ENCODE measurements at regions not wholly inside any gene's neighbourhood (a gene's known extent, or its start where the extent isn't known, plus 50 kb on each side); places are given as distances from the start of the nearest gene placed in this dataset.

DNA sequence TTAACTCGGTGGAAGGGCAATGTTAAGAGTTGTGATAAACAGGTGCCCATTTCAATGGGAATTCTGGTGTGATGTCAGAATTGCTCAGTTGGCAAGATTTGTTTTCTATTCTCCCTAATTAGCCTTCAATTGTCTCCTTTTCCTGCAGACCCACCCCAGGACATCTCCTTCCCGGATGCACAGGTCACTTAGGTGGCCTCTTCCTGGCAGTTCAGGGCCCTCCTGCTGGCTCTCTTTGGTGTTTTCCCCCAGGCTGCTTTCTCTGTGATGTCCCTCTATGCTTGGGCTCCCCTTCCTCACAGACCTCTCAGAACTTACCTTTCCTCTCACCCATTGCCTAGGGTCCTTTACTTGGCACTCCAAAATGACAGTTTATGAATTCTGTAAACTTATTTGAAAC, 126.3 kb downstream of the GPAT3 start:
- TF ChIP-seq SP1 (IDR thresholded peaks at IDR 0.05): no peak
- Histone ChIP-seq H3K9ac (ENCODE audit: low read depth in 1 of 2, low read length in 2 of 2) (no peak overlapping the region), H3K27ac (ENCODE audit: low read depth in 1 of 2, low read length in 2 of 2) (no peak overlapping the region), H3K9me3 (ENCODE audit: control insufficient read depth in 4 of 4, low read length in 3 of 4) (peaks cover 0 to 2% (median 0%) of the 10 kb centered on the region in 4 donors), H3K27me3 (ENCODE audit: control insufficient read depth in 4 of 4, insufficient read depth in 4 of 4, low read length in 3 of 4) (peaks cover 0 to 3% (median 0%) of the 10 kb centered on the region in 4 donors), H3K4me1 (ENCODE audit: control insufficient read depth in 4 of 4, insufficient read depth in 4 of 4, low read length in 3 of 4) (no peaks in the 10 kb centered on the region), H3K36me3 (ENCODE audit: control insufficient read depth in 4 of 4, insufficient read depth in 3 of 4, low read depth in 1 of 4, low read length in 3 of 4) (no peaks in the 10 kb centered on the region), H3K4me3 (ENCODE audit: low read depth in 1 of 3, low read length in 3 of 3) (no peak overlapping the region)
- 66% methylated on average over 2 of the region's 2 CpGs for WGBS
- no peak for DNase-seq (ENCODE audit: low spot score)

DNA sequence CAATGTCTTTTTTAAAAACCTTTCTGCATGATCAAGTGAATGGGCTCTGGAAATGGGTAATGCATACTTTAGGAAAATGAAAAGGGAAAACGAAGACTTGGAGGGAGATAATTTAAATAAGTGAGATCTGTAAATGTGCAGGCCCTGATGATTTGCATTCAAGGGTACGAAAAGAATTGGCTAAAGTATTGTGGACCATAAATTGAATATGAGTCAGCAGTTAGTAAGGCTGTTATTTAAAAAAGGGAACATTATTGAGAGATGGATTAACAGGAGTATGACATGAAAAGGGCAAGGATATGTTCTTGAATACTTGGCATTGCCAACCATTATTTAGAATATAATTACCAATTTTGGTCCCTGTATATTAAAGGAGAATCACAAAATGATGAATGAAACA, 125.5 kb downstream of the GPAT3 start:
- peaks cover 0 to 2% (median 0%) of the 10 kb centered on the region in 4 donors for H3K9me3 ChIP-seq (ENCODE audit: control insufficient read depth in 4 of 4, low read length in 3 of 4)
- no peak overlapping the region for H3K9ac ChIP-seq (ENCODE audit: low read depth in 1 of 2, low read length in 2 of 2)
- H3K27ac ChIP-seq (ENCODE audit: low read depth in 1 of 2, low read length in 2 of 2): no peak overlapping the region
- H3K4me3 ChIP-seq (ENCODE audit: low read depth in 1 of 3, low read length in 3 of 3): no peak overlapping the region
- H3K4me1 ChIP-seq (ENCODE audit: control insufficient read depth in 4 of 4, insufficient read depth in 4 of 4, low read length in 3 of 4): no peaks in the 10 kb centered on the region
- no peak for TF ChIP-seq EGR1 (IDR thresholded peaks at IDR 0.05; ENCODE audit: low read depth in 2 of 2)
- TF ChIP-seq, protein P1, sequence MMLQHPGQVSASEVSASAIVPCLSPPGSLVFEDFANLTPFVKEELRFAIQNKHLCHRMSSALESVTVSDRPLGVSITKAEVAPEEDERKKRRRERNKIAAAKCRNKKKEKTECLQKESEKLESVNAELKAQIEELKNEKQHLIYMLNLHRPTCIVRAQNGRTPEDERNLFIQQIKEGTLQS (IDR thresholded peaks at IDR 0.05): no peak
- no peak for TF ChIP-seq SP1 (IDR thresholded peaks at IDR 0.05)
- TF ChIP-seq, protein P2, sequence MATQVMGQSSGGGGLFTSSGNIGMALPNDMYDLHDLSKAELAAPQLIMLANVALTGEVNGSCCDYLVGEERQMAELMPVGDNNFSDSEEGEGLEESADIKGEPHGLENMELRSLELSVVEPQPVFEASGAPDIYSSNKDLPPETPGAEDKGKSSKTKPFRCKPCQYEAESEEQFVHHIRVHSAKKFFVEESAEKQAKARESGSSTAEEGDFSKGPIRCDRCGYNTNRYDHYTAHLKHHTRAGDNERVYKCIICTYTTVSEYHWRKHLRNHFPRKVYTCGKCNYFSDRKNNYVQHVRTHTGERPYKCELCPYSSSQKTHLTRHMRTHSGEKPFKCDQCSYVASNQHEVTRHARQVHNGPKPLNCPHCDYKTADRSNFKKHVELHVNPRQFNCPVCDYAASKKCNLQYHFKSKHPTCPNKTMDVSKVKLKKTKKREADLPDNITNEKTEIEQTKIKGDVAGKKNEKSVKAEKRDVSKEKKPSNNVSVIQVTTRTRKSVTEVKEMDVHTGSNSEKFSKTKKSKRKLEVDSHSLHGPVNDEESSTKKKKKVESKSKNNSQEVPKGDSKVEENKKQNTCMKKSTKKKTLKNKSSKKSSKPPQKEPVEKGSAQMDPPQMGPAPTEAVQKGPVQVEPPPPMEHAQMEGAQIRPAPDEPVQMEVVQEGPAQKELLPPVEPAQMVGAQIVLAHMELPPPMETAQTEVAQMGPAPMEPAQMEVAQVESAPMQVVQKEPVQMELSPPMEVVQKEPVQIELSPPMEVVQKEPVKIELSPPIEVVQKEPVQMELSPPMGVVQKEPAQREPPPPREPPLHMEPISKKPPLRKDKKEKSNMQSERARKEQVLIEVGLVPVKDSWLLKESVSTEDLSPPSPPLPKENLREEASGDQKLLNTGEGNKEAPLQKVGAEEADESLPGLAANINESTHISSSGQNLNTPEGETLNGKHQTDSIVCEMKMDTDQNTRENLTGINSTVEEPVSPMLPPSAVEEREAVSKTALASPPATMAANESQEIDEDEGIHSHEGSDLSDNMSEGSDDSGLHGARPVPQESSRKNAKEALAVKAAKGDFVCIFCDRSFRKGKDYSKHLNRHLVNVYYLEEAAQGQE (IDR thresholded peaks at IDR 0.05): no peak
- TF ChIP-seq, protein P3, sequence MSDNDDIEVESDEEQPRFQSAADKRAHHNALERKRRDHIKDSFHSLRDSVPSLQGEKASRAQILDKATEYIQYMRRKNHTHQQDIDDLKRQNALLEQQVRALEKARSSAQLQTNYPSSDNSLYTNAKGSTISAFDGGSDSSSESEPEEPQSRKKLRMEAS (IDR thresholded peaks at IDR 0.05): no peak
- TF ChIP-seq YY1 (IDR thresholded peaks at IDR 0.05): no peak
- no peak for TF ChIP-seq JUND (IDR thresholded peaks at IDR 0.05)
- H3K27me3 ChIP-seq (ENCODE audit: control insufficient read depth in 4 of 4, insufficient read depth in 4 of 4, low read length in 3 of 4): peaks cover 0 to 3% (median 0%) of the 10 kb centered on the region in 4 donors
- H3K36me3 ChIP-seq (ENCODE audit: control insufficient read depth in 4 of 4, insufficient read depth in 3 of 4, low read depth in 1 of 4, low read length in 3 of 4): no peaks in the 10 kb centered on the region
- 70% methylated on average over 2 of the region's 2 CpGs for WGBS
- DNase-seq (ENCODE audit: low spot score): no peak

DNA sequence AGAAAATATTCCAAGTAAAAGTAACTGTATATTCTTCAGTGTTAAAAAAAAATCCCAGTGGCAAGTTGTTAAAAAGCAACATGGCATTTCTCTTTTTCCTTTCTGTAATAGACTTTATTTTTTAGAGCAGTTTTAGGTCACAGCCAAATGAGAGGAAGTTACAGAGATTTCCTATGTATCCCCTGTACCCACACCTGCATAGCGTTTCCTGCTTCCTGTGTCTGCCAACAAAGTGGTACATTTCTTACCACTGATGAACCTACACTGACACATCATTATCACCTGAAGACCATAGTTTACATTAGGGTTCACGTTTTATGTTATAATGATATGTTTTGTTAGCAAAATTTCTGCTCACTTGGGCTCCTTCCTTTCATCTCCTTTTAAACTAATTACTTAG, 124.7 kb downstream of the GPAT3 start:
- Histone ChIP-seq H3K9ac (ENCODE audit: low read depth in 1 of 2, low read length in 2 of 2) (no peak overlapping the region), H3K36me3 (ENCODE audit: control insufficient read depth in 4 of 4, insufficient read depth in 3 of 4, low read depth in 1 of 4, low read length in 3 of 4) (no peaks in the 10 kb centered on the region), H3K4me3 (ENCODE audit: low read depth in 1 of 3, low read length in 3 of 3) (no peak overlapping the region), H3K9me3 (ENCODE audit: control insufficient read depth in 4 of 4, low read length in 3 of 4) (peaks cover 0 to 2% (median 0%) of the 10 kb centered on the region in 4 donors), H3K4me1 (ENCODE audit: control insufficient read depth in 4 of 4, insufficient read depth in 4 of 4, low read length in 3 of 4) (no peaks in the 10 kb centered on the region), H3K27me3 (ENCODE audit: control insufficient read depth in 4 of 4, insufficient read depth in 4 of 4, low read length in 3 of 4) (peaks cover 0 to 3% (median 0%) of the 10 kb centered on the region in 4 donors), H3K27ac (ENCODE audit: low read depth in 1 of 2, low read length in 2 of 2) (no peak overlapping the region)
- WGBS: 38% methylated on average over 2 of the region's 2 CpGs
- TF ChIP-seq FOXA1 (IDR thresholded peaks at IDR 0.05) (no peak), RAD21 (IDR thresholded peaks at IDR 0.05) (no peak), HNF4A (conservative IDR thresholded peaks at IDR 0.05) (no peak), RXRA (IDR thresholded peaks at IDR 0.05) (no peak)
- TF ChIP-seq, protein P4, sequence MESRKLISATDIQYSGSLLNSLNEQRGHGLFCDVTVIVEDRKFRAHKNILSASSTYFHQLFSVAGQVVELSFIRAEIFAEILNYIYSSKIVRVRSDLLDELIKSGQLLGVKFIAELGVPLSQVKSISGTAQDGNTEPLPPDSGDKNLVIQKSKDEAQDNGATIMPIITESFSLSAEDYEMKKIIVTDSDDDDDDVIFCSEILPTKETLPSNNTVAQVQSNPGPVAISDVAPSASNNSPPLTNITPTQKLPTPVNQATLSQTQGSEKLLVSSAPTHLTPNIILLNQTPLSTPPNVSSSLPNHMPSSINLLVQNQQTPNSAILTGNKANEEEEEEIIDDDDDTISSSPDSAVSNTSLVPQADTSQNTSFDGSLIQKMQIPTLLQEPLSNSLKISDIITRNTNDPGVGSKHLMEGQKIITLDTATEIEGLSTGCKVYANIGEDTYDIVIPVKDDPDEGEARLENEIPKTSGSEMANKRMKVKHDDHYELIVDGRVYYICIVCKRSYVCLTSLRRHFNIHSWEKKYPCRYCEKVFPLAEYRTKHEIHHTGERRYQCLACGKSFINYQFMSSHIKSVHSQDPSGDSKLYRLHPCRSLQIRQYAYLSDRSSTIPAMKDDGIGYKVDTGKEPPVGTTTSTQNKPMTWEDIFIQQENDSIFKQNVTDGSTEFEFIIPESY (IDR thresholded peaks at IDR 0.05): no peak
- TF ChIP-seq, protein P2 (IDR thresholded peaks at IDR 0.05): no peak
- TF ChIP-seq, protein P5, sequence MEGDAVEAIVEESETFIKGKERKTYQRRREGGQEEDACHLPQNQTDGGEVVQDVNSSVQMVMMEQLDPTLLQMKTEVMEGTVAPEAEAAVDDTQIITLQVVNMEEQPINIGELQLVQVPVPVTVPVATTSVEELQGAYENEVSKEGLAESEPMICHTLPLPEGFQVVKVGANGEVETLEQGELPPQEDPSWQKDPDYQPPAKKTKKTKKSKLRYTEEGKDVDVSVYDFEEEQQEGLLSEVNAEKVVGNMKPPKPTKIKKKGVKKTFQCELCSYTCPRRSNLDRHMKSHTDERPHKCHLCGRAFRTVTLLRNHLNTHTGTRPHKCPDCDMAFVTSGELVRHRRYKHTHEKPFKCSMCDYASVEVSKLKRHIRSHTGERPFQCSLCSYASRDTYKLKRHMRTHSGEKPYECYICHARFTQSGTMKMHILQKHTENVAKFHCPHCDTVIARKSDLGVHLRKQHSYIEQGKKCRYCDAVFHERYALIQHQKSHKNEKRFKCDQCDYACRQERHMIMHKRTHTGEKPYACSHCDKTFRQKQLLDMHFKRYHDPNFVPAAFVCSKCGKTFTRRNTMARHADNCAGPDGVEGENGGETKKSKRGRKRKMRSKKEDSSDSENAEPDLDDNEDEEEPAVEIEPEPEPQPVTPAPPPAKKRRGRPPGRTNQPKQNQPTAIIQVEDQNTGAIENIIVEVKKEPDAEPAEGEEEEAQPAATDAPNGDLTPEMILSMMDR (IDR thresholded peaks at IDR 0.05; ENCODE audit: low read depth, low read length, missing input control): no peak
- no peak for DNase-seq (ENCODE audit: low spot score)
